OCI-LY1 (cell line): ENCODE measurements at regions not wholly inside any gene's neighbourhood (a gene's known extent, or its start where the extent isn't known, plus 50 kb on each side); places are given as distances from the start of the nearest gene placed in this dataset.

Experiments used
- EZH2 ChIP-seq: fragments of 200-600 bp; sonication (generic), shearing (Covaris generic); IDR thresholded peaks from 2 replicates; pipeline ENCODE4 v1.8.0; 2017; ENCODE audit warnings: borderline replicate concordance, mixed run types, mild to moderate bottlenecking, antibody characterized with exemption, low read length, moderate library complexity, mixed read lengths
- TF ChIP-seq, protein P1 (sequence below): fragments of 200-600 bp; sonication (generic), shearing (Covaris generic); IDR thresholded peaks from 2 replicates; pipeline ENCODE4 v1.5.1; 2017; ENCODE audit warnings: mild to moderate bottlenecking, antibody characterized with exemption, low read length, moderate library complexity, mixed read lengths

DNA sequence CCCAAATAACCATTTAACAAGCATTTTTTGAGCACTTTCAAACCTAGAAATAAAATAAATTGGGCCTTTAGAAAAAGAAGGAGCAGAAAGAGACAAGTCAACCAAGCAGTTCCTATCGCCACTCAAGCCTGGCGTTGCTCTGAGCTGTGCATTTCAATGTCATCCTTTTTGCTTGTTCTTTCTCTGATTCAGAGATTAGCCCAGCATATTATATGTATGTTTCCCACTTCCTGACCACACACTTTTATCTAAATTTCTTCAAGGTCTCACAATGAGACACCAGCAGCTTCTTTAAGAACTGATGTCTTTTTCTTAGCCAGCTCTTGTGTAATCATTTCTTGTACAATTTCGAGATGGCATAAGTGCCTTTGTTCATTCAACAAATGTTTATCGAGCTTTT, 344.5 kb upstream of the ID2 start:
- TF ChIP-seq, protein P1, sequence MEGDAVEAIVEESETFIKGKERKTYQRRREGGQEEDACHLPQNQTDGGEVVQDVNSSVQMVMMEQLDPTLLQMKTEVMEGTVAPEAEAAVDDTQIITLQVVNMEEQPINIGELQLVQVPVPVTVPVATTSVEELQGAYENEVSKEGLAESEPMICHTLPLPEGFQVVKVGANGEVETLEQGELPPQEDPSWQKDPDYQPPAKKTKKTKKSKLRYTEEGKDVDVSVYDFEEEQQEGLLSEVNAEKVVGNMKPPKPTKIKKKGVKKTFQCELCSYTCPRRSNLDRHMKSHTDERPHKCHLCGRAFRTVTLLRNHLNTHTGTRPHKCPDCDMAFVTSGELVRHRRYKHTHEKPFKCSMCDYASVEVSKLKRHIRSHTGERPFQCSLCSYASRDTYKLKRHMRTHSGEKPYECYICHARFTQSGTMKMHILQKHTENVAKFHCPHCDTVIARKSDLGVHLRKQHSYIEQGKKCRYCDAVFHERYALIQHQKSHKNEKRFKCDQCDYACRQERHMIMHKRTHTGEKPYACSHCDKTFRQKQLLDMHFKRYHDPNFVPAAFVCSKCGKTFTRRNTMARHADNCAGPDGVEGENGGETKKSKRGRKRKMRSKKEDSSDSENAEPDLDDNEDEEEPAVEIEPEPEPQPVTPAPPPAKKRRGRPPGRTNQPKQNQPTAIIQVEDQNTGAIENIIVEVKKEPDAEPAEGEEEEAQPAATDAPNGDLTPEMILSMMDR = no peak
- no peak for TF ChIP-seq EZH2
